H9 (cell line): ENCODE measurements at regions not wholly inside any gene's neighbourhood (a gene's known extent, or its start where the extent isn't known, plus 50 kb on each side); places are given as distances from the start of the nearest gene placed in this dataset.

ENCODE experiments used
- DNase-seq: peaks from one replicate; pipeline ENCODE4 v3.0.0-alpha.2; 2017
- H2AFZ ChIP-seq: one replicate; pipeline ENCODE4 v1.6.1; 2013; ENCODE audit warnings: mild to moderate bottlenecking, low read length, control low read depth, moderate library complexity
- H2AK5ac ChIP-seq: 2 replicates; pipeline ENCODE4 v1.6.1; 2013; ENCODE audit warnings: low read length, control low read depth, mixed read lengths; ENCODE audit not compliant: insufficient read length
- H2BK120ac ChIP-seq: one replicate; pipeline ENCODE4 v1.6.1; 2013; ENCODE audit warnings: low read depth, mild to moderate bottlenecking, low read length, control low read depth, inconsistent platforms; ENCODE audit not compliant: poor library complexity, severe bottlenecking
- H2BK12ac ChIP-seq: 2 replicates; pipeline ENCODE4 v1.6.1; 2013; ENCODE audit warnings: low read length, control low read depth, mixed read lengths, low read depth; ENCODE audit not compliant: insufficient read length
- H2BK15ac ChIP-seq: 2 replicates; pipeline ENCODE4 v1.6.1; 2013; ENCODE audit warnings: low read depth, low read length, control low read depth
- H2BK20ac ChIP-seq: one replicate; pipeline ENCODE4 v1.6.1; 2013; ENCODE audit warnings: low read depth, mild to moderate bottlenecking, low read length, control low read depth, inconsistent platforms; ENCODE audit not compliant: poor library complexity, severe bottlenecking
- H2BK5ac ChIP-seq: 2 replicates; pipeline ENCODE4 v1.6.1; 2013; ENCODE audit warnings: low read length, control low read depth, mixed read lengths; ENCODE audit not compliant: insufficient read length
- H3K14ac ChIP-seq: 2 replicates; pipeline ENCODE4 v1.6.1; 2013; ENCODE audit warnings: low read length, control low read depth; ENCODE audit not compliant: insufficient read depth
- H3K18ac ChIP-seq: 2 replicates; pipeline ENCODE4 v1.6.1; 2013; ENCODE audit warnings: low read depth, mild to moderate bottlenecking, mixed read lengths, low read length, control low read depth; ENCODE audit not compliant: insufficient read length
- H3K23ac ChIP-seq: 2 replicates; pipeline ENCODE4 v1.6.1; 2013; ENCODE audit warnings: low read length, control low read depth, mixed read lengths, low read depth; ENCODE audit not compliant: insufficient read length
- H3K23me2 ChIP-seq: 2 replicates; pipeline ENCODE4 v1.6.1; 2013; ENCODE audit warnings: low read depth, mild to moderate bottlenecking, mixed read lengths, low read length, control low read depth; ENCODE audit not compliant: insufficient read length, poor library complexity, severe bottlenecking
- H3K27ac ChIP-seq: 2 replicates; pipeline ENCODE4 v1.5.1; 2013; ENCODE audit warnings: low read length, control low read depth, mixed read lengths, low read depth; ENCODE audit not compliant: insufficient read length
- H3K27me3 ChIP-seq: 2 replicates; pipeline ENCODE4 v1.6.1; 2013; ENCODE audit warnings: low read length, control low read depth, inconsistent platforms; ENCODE audit not compliant: insufficient read depth
- H3K4ac ChIP-seq: 2 replicates; pipeline ENCODE4 v1.6.1; 2013; ENCODE audit warnings: low read depth, mild to moderate bottlenecking, control low read depth, inconsistent platforms, low read length, moderate library complexity
- H3K4me1 ChIP-seq: 2 replicates; pipeline ENCODE4 v1.6.1; 2013; ENCODE audit warnings: low read length, control low read depth, inconsistent platforms; ENCODE audit not compliant: insufficient read depth
- H3K4me2 ChIP-seq: 2 replicates; pipeline ENCODE4 v1.6.1; 2013; ENCODE audit warnings: low read length, control low read depth, mixed read lengths; ENCODE audit not compliant: insufficient read length, insufficient read depth
- H3K56ac ChIP-seq: 2 replicates; pipeline ENCODE4 v1.6.1; 2013; ENCODE audit warnings: low read depth, mild to moderate bottlenecking, mixed read lengths, low read length, control low read depth; ENCODE audit not compliant: insufficient read length
- H3K79me1 ChIP-seq: 2 replicates; pipeline ENCODE4 v1.6.1; 2013; ENCODE audit warnings: low read depth, mild to moderate bottlenecking, moderate library complexity, low read length, control low read depth, inconsistent platforms; ENCODE audit not compliant: insufficient read depth, poor library complexity, severe bottlenecking
- H3K79me2 ChIP-seq: 2 replicates; pipeline ENCODE4 v1.6.1; 2013; ENCODE audit warnings: low read length, control low read depth, inconsistent platforms; ENCODE audit not compliant: insufficient read depth
- H3K9ac ChIP-seq: 2 replicates; pipeline ENCODE4 v1.6.1; 2013; ENCODE audit warnings: low read length, control low read depth, mixed read lengths; ENCODE audit not compliant: insufficient read length; ENCODE audit errors: extremely low read depth
- H3K9me3 ChIP-seq: one replicate; pipeline ENCODE4 v1.6.1; 2013; ENCODE audit warnings: low read depth, low read length, inconsistent platforms; ENCODE audit not compliant: control insufficient read depth
- H3T11ph ChIP-seq: one replicate; pipeline ENCODE4 v1.6.1; 2013; ENCODE audit warnings: mild to moderate bottlenecking, low read length, control low read depth, inconsistent platforms
- H4K20me1 ChIP-seq: one replicate; pipeline ENCODE4 v1.6.1; 2013; ENCODE audit not compliant: control insufficient read depth, insufficient read length, insufficient read depth
- H4K5ac ChIP-seq: 2 replicates; pipeline ENCODE4 v1.6.1; 2013; ENCODE audit warnings: low read depth, mild to moderate bottlenecking, mixed read lengths, low read length, control low read depth; ENCODE audit not compliant: insufficient read length
- H4K8ac ChIP-seq: replicated peaks from 2 replicates; pipeline ENCODE4 v1.6.1; 2013; ENCODE audit warnings: low read length, control low read depth, mixed read lengths, low read depth; ENCODE audit not compliant: insufficient read length
- H4K91ac ChIP-seq: 2 replicates; pipeline ENCODE4 v1.6.1; 2013; ENCODE audit warnings: low read depth, mild to moderate bottlenecking, moderate library complexity, mixed read lengths, low read length, control low read depth; ENCODE audit not compliant: insufficient read length
- H3K27ac Mint-ChIP-seq, 3 experiments: 2 replicates in 2 of 3; 3 replicates in 1 of 3; pipeline ENCODE4 v1.8.0; 2020 to 2021; ENCODE audit warnings: mixed read lengths in 3 of 3, mild to moderate bottlenecking in 1 of 3, moderate library complexity in 1 of 3
- H3K27me3 Mint-ChIP-seq: 2 replicates; pipeline ENCODE4 v1.8.0; 2021; ENCODE audit warnings: low read depth, mild to moderate bottlenecking, moderate library complexity, mixed read lengths
- H3K36me3 Mint-ChIP-seq, 3 experiments: 2 replicates in 2 of 3; 3 replicates in 1 of 3; pipeline ENCODE4 v1.8.0; 2020 to 2021; ENCODE audit warnings: low read depth in 3 of 3, mixed read lengths in 3 of 3; ENCODE audit not compliant: insufficient read depth in 1 of 3
- H3K4me1 Mint-ChIP-seq, 2 experiments: 2 replicates each; pipeline ENCODE4 v1.8.0; 2020; ENCODE audit warnings: mixed read lengths in 2 of 2
- H3K4me3 Mint-ChIP-seq, 2 experiments: 2 replicates in 1 of 2; 3 replicates in 1 of 2; pipeline ENCODE4 v1.8.0; 2020 to 2021; ENCODE audit warnings: mild to moderate bottlenecking in 2 of 2, mixed read lengths in 2 of 2, moderate library complexity in 1 of 2
- H3K9me3 Mint-ChIP-seq, 2 experiments: 2 replicates in 1 of 2; 3 replicates in 1 of 2; pipeline ENCODE4 v1.8.0; 2020; ENCODE audit warnings: mild to moderate bottlenecking in 2 of 2, mixed read lengths in 2 of 2, moderate library complexity in 1 of 2
- CTCF ChIP-seq: fragments of 200-600 bp; sonication (generic); conservative IDR thresholded peaks from 3 replicates; pipeline ENCODE4 v1.8.0; 2021; ENCODE audit warnings: antibody characterized with exemption, mild to moderate bottlenecking
- WGBS: extraction: QIAGEN DNeasy Blood & Tissue Kit; methylation state at CpG from one replicate; pipeline ENCODE4 v1.1.7; 2013; ENCODE audit warnings: missing lambda C conversion rate, low lambda C conversion rate, mixed read lengths; ENCODE audit not compliant: insufficient read length; ENCODE audit errors: extremely low coverage; 5-methylcytosine and 5-hydroxymethylcytosine counted together

GRCh38 chr12:110995615-110996014, 75.2 kb upstream of the MYL2 start:
- H3K23me2 ChIP-seq: no peaks in the 10 kb centered on the region
- no peak overlapping the region for H2BK20ac ChIP-seq
- no CpG with 5 or more reads among the region's 3 CpGs for WGBS
- TF ChIP-seq CTCF: no peak
- no peak overlapping the region for H2AFZ ChIP-seq
- no peak overlapping the region for H3T11ph ChIP-seq
- H3K79me2 ChIP-seq: no peaks in the 10 kb centered on the region
- no peak overlapping the region for H2BK12ac ChIP-seq
- no peak overlapping the region for H3K56ac ChIP-seq
- H2AK5ac ChIP-seq: no peak overlapping the region
- H3K9me3 ChIP-seq: peaks cover 14% of the 10 kb centered on the region
- Mint-ChIP-seq H3K27ac (no peak overlapping the region), H3K36me3 (no peaks in the 10 kb centered on the region), H3K27me3 (peaks cover 11% of the 10 kb centered on the region), H3K9me3 (peaks cover 5 to 13% of the 10 kb centered on the region in 2 experiments; a peak in 4 of 5 replicates), H3K4me1 (peaks cover 0 to 4% of the 10 kb centered on the region in 2 experiments; a peak in 2 of 4 replicates), H3K4me3 (no peak overlapping the region)
- H2BK5ac ChIP-seq: no peak overlapping the region
- H3K18ac ChIP-seq: no peak overlapping the region
- H3K27ac ChIP-seq: no peak overlapping the region
- H4K91ac ChIP-seq: no peak overlapping the region
- no peaks in the 10 kb centered on the region for H3K79me1 ChIP-seq
- no peak overlapping the region for H3K9ac ChIP-seq
- H4K20me1 ChIP-seq: no peaks in the 10 kb centered on the region
- no peaks in the 10 kb centered on the region for H3K27me3 ChIP-seq
- no peak overlapping the region for H4K8ac ChIP-seq
- no peaks in the 10 kb centered on the region for H3K4me1 ChIP-seq
- no peak overlapping the region for H3K14ac ChIP-seq
- no peak overlapping the region for H4K5ac ChIP-seq
- no peak overlapping the region for H2BK15ac ChIP-seq
- no peak overlapping the region for H3K4ac ChIP-seq
- no peak for DNase-seq
- H3K4me2 ChIP-seq: no peak overlapping the region
- no peak overlapping the region for H2BK120ac ChIP-seq
- H3K23ac ChIP-seq: no peak overlapping the region
